Heart right ventricle (tissue), 16 donors: ENCODE measurements at regions not wholly inside any gene's neighbourhood (a gene's known extent, or its start where the extent isn't known, plus 50 kb on each side); places are given as distances from the start of the nearest gene placed in this dataset.

ENCODE experiments used
- ATAC-seq, 8 donors: fragments of 200-7000 bp; cut with Tn5 transposase; one replicate each; pipeline ENCODE4 v1.9.1; 2020; ENCODE audit warnings: mild to moderate bottlenecking in 8 of 8, moderate library complexity in 8 of 8, moderate number of reproducible peaks in 1 of 8
- DNase-seq, 2 donors: peaks; one replicate each; pipeline ENCODE4 v3.0.0-alpha.2; 2020
- H3K27ac ChIP-seq, 10 donors: fragments of 200-600 bp; sonication (generic) in 2 of 10; one replicate each; pipeline versions ENCODE4 v1.5.0 to v1.8.0; 2020 to 2022; ENCODE audit warnings: mild to moderate bottlenecking in 3 of 10
- H3K27me3 ChIP-seq, 7 donors: fragments of 200-600 bp; one replicate each; pipeline ENCODE4 v1.8.0; 2021 to 2022; ENCODE audit warnings: mild to moderate bottlenecking in 2 of 7
- H3K36me3 ChIP-seq, 9 donors: fragments of 200-600 bp; sonication (generic) in 1 of 9; one replicate each; pipeline versions ENCODE4 v1.5.0 to v1.8.0; 2020 to 2022; ENCODE audit warnings: mild to moderate bottlenecking in 2 of 9
- H3K4me1 ChIP-seq, 9 donors: fragments of 200-600 bp; sonication (generic) in 1 of 9; one replicate each; pipeline versions ENCODE4 v1.5.0 to v1.8.0; 2020 to 2022; ENCODE audit warnings: mild to moderate bottlenecking in 4 of 9
- H3K4me3 ChIP-seq, 10 donors: fragments of 200-600 bp; sonication (generic) in 2 of 10; one replicate each; pipeline versions ENCODE4 v1.5.0 to v1.8.0; 2020 to 2022; ENCODE audit warnings: mild to moderate bottlenecking in 7 of 10, moderate library complexity in 2 of 10
- H3K9me3 ChIP-seq, 11 donors: fragments of 200-600 bp in 10 of 11; sonication (generic) in 2 of 11; one replicate each; pipeline versions ENCODE4 v1.5.0 to v1.8.0; 2013 to 2022; ENCODE audit warnings: mild to moderate bottlenecking in 2 of 11, control low read depth in 1 of 11, moderate library complexity in 1 of 11
- WGBS, 2 donors: extraction: QIAGEN DNeasy Blood & Tissue Kit; methylation state at CpG; one replicate each; pipeline ENCODE4 v1.1.7; 2013; ENCODE audit warnings: inconsistent platforms in 1 of 2; 5-methylcytosine and 5-hydroxymethylcytosine counted together
- intact Hi-C, 10 donors: fragments of 100-400 bp; cut with DNase I; formaldehyde crosslinking; loops; one replicate each; pipeline versions ENCODE4 v1.11.1 to v1.14.2; 2022
- TF ChIP-seq, protein P1 (sequence below), 9 donors: fragments of 200-600 bp; sonication (generic) in 2 of 9; IDR thresholded peaks; one replicate each; pipeline versions ENCODE4 v1.5.0 to v1.8.0; 2021 to 2022; ENCODE audit warnings: antibody characterized with exemption in 9 of 9, mild to moderate bottlenecking in 5 of 9, moderate library complexity in 1 of 9
- donor health status: Arrhythmogenic right ventricular cardiomyopathy.
- donor health status: ischemic (EF 13 %, LVEDD 7.1; RV severe dilation, severe dysfunction).
- donor health status: healthy with polysubstance abuse.
- donor health status: DM: no; HTN: yes; CAD: no.
- donor health status: DM: no; HTN: no; CAD: no.
- donor health status: ischemic (EF 25% LVEDD 6.9; RV normal size, moderate dysfunction).
- donor health status: ischemic (EF 25% LVEDD 5.7; RV mildly dilated, moderate dysfunction).
- donor health status: healthy.
- donor health status: DM: yes; HTN: yes; CAD: no.
- donor health status: Ischemic cardiomyopathy.
- donor health status: ischemic (EF 35%, LVEDD 5.7; RV mildly dilated, moderate dysfunction).
- donor health status: nonischemic (EF 11% LVEDD 7.7; RV severe dilation, severe dysfunction).
- donor health status: DM: yes; HTN: yes; CAD: no.
- donor health status: PGD.
- donor health status: ischemic (EF 29% LVEDD 5.4; RV normal size, mild dysfunction).
- donor health status: nonischemic (EF 23%, LVEDD 6.1; RV moderate dilation, normal function).

DNA sequence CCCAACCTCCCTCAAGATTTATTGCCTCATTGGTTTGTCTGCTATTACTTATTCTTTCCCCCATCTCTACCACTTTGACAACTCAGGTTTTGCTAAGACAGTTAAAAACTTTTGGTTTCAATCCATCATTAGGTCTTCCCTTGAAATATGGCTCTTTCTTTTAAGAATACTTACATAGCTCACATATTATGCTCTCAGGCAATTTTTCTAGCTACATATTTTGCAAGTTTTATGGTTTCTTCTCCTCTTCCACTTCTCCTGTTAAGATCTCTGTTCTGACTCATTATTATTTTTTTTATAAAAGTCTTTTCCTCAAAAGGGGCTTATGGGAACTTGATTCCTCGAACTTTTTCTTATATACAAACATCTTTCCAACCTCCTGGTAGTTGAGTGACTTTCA is 192.4 kb upstream of the MPPED2 start:
- 55 to 71% methylated on average over 1 of the region's 1 CpG for WGBS, 2 donors
- Histone ChIP-seq H3K9me3 (peaks cover 0 to 5% (median 0%) of the 10 kb centered on the region in 11 donors), H3K27me3 (no peaks in the 10 kb centered on the region), H3K27ac (no peak overlapping the region), H3K36me3 (no peaks in the 10 kb centered on the region), H3K4me3 (no peak overlapping the region), H3K4me1 (no peaks in the 10 kb centered on the region)
- intact Hi-C loops, result no loop called here
- ATAC-seq (no peak), DNase-seq (no peak)
- TF ChIP-seq, protein P1, sequence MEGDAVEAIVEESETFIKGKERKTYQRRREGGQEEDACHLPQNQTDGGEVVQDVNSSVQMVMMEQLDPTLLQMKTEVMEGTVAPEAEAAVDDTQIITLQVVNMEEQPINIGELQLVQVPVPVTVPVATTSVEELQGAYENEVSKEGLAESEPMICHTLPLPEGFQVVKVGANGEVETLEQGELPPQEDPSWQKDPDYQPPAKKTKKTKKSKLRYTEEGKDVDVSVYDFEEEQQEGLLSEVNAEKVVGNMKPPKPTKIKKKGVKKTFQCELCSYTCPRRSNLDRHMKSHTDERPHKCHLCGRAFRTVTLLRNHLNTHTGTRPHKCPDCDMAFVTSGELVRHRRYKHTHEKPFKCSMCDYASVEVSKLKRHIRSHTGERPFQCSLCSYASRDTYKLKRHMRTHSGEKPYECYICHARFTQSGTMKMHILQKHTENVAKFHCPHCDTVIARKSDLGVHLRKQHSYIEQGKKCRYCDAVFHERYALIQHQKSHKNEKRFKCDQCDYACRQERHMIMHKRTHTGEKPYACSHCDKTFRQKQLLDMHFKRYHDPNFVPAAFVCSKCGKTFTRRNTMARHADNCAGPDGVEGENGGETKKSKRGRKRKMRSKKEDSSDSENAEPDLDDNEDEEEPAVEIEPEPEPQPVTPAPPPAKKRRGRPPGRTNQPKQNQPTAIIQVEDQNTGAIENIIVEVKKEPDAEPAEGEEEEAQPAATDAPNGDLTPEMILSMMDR (IDR thresholded peaks at IDR 0.05), result no peak

DNA sequence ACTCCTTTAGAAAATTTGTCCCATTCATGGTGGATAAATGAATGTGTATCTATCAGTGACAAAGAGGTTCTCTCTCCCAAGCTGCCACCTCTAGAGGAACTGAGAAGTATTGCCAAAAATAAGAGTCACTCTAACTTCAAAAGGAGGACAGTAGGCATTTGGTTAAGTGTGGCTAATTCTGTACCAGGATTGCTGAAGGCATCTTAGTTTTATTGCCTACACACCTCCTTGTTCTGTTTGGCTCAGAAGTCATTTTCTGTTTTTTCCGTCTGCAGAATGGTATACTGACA is 189.0 kb upstream of the MPPED2 start:
- DNase-seq (no peak), ATAC-seq (no peak)
- intact Hi-C loops, result no loop called here
- WGBS, 2 donors, result 57 to 62% methylated on average over 1 of the region's 1 CpG
- Histone ChIP-seq H3K27me3 (no peaks in the 10 kb centered on the region), H3K36me3 (no peaks in the 10 kb centered on the region), H3K27ac (no peak overlapping the region), H3K4me1 (no peaks in the 10 kb centered on the region), H3K9me3 (peaks cover 0 to 1% (median 0%) of the 10 kb centered on the region in 11 donors), H3K4me3 (no peak overlapping the region)
- TF ChIP-seq, protein P1 (IDR thresholded peaks at IDR 0.05), result no peak

DNA sequence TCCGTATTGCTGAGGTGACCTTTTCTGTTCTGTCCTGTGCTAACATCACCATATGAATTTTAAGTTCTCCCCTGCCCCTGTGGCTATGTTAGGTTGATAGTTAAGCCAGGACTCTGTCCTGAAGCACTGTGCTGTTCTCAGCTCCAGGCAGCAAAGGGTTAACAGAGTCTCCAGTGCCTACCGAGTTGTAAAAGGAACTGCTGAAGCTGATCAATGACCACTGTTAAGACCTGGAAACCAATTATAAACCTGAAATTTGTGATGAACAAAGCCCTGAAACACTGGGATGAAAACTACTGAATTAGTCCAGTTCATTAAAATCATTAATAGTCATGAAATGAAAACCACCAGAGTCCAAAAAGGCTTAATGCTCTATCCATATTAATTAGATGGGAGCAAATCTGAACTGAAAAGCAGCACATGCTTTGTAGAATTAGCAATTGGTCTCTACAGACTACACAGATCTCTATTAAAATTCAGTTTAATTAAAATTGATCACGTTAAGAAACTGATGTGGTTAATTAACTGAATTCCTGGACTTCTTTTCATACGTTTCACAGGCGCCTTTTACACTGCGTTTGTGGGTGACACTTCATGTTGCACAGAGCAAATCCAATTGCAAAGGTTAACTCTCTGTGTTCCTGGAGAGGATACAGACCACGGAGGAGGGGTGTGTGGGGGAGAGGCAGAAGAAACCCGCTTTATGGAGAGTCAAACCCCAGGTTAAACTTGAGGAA is 188.5 kb upstream of the MPPED2 start:
- no peaks in the 10 kb centered on the region for H3K27me3 ChIP-seq
- no peak for DNase-seq

DNA sequence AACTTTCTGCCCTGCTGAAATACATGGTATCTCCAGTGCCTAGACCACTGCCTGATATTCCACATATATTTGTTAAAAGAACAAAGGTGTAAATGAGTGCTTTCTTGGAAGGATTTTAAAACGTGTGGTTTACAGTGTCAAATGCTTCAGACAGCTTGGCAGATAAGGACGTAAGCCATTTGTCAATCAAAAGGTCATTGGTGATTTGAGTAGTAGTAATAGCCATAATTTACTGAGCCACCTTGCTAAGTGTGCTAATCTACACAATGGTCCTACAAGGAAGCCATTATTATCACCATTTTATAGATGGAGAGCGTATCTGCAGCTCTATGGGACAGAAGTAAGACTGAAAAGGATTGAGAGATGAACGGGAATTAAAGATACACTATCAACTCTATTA is 186.8 kb upstream of the MPPED2 start:
- ATAC-seq (no peak), DNase-seq (no peak)
- no peaks in the 10 kb centered on the region for H3K27me3 ChIP-seq
- no peak overlapping the region for H3K4me3 ChIP-seq
- TF ChIP-seq, protein P1 (IDR thresholded peaks at IDR 0.05), result no peak
- WGBS, 2 donors, result 67 to 68% methylated on average over 4 of the region's 4 CpGs
- no peaks in the 10 kb centered on the region for H3K36me3 ChIP-seq
- no peaks in the 10 kb centered on the region for H3K4me1 ChIP-seq
- no peaks in the 10 kb centered on the region for H3K9me3 ChIP-seq
- intact Hi-C loops, result no loop called here
- H3K27ac ChIP-seq, result no peak overlapping the region

More for the DNA sequence above, 188.5 kb upstream of the MPPED2 start:
- no peaks in the 10 kb centered on the region for H3K9me3 ChIP-seq
- H3K36me3 ChIP-seq, result no peaks in the 10 kb centered on the region
- WGBS, 2 donors, result 33 to 38% methylated on average over 8 of the region's 8 CpGs
- intact Hi-C loops, result no loop called here
- ATAC-seq, result no peak
- H3K4me1 ChIP-seq, result no peaks in the 10 kb centered on the region
- TF ChIP-seq, protein P1 (IDR thresholded peaks at IDR 0.05), result no peak
- no peak overlapping the region for H3K27ac ChIP-seq
- H3K4me3 ChIP-seq, result no peak overlapping the region
